ENCODE measurements at regions not wholly inside any gene's neighbourhood (a gene's known extent, or its start where the extent isn't known, plus 50 kb on each side); places are given as distances from the start of the nearest gene placed in this dataset.

DNA sequence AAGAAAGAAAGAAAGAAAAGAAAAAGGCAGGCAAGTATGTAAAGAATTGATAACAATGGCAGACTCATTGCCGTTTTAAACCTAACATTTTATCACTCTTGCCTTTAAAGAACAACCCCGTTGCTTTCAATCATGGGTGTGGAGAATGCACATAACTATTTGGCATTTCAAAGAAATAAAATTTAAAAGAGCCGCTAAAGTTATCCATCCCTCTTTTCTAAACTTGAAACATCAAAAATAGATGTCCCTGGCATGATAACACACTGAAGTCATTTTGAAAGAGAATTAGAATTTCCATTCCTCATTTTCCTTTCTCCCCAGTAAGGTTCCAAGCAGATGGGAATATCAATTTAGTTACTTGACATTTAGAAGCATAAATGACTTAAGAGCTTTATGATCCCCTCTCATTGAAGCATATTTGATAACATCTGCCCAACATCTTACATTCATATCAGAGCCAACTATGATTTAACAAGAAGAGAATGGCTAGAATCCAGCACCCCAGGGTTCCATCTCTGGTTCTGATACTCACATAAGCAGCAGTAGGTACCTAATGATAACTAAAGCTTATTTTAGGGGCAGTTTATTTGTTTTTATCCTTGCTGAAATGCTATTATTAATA is 529.6 kb upstream of the LRRC4C start:
- intact Hi-C loops (cut with micrococcal nuclease): no loop called here
- DNase-seq (ENCODE audit: low read depth, low spot score) (no peak), FAIRE-seq (no peak)
- no peaks in the 10 kb centered on the region for H3K9me3 ChIP-seq (replicated peaks; ENCODE audit: control insufficient read depth, insufficient read depth, low read length)
- POLR2A ChIA-PET: no interaction called here
- H3K4me1 ChIP-seq (ENCODE audit: control insufficient read depth, extremely low read depth, insufficient read depth, low read length): no peaks in the 10 kb centered on the region
- no peaks in the 10 kb centered on the region for H4K20me1 ChIP-seq (replicated peaks; ENCODE audit: control insufficient read depth, extremely low read depth, insufficient read depth, low read length)
- TF ChIP-seq, protein P1, sequence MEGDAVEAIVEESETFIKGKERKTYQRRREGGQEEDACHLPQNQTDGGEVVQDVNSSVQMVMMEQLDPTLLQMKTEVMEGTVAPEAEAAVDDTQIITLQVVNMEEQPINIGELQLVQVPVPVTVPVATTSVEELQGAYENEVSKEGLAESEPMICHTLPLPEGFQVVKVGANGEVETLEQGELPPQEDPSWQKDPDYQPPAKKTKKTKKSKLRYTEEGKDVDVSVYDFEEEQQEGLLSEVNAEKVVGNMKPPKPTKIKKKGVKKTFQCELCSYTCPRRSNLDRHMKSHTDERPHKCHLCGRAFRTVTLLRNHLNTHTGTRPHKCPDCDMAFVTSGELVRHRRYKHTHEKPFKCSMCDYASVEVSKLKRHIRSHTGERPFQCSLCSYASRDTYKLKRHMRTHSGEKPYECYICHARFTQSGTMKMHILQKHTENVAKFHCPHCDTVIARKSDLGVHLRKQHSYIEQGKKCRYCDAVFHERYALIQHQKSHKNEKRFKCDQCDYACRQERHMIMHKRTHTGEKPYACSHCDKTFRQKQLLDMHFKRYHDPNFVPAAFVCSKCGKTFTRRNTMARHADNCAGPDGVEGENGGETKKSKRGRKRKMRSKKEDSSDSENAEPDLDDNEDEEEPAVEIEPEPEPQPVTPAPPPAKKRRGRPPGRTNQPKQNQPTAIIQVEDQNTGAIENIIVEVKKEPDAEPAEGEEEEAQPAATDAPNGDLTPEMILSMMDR (IDR thresholded peaks at IDR 0.05; ENCODE audit: extremely low read depth in 1 of 2, insufficient read depth in 1 of 2, low read depth in 1 of 2, low read length in 2 of 2): no peak
- TF ChIP-seq GATA2 (IDR thresholded peaks at IDR 0.05; ENCODE audit: insufficient read depth, insufficient read length, low read depth, low read length) (no peak), POLR2A (IDR thresholded peaks at IDR 0.05; ENCODE audit: low read depth, low read length) (no peak), JUN (IDR thresholded peaks at IDR 0.05; ENCODE audit: borderline replicate concordance, insufficient read depth, insufficient read length, low read depth) (no peak), EZH2 (IDR thresholded peaks at IDR 0.05; ENCODE audit: borderline replicate concordance, low read depth, low read length, severe bottlenecking) (no peak), MYC (IDR thresholded peaks at IDR 0.05; ENCODE audit: low read depth, low read length) (no peak), FOS (IDR thresholded peaks at IDR 0.05; ENCODE audit: borderline replicate concordance, insufficient read depth, low read length) (no peak)
- H3K9me1 ChIP-seq (replicated peaks; ENCODE audit: control insufficient read depth, extremely low read depth, insufficient read depth, low read length): no peaks in the 10 kb centered on the region
- CTCF ChIA-PET: no interaction called here
- no peaks in the 10 kb centered on the region for H3K36me3 ChIP-seq (ENCODE audit: control insufficient read depth in 2 of 2, extremely low read depth in 1 of 2, insufficient read depth in 2 of 2, low read length in 2 of 2)
- H3K27ac ChIP-seq (ENCODE audit: insufficient read depth, low read depth, low read length): no peak overlapping the region
- H3K4me3 ChIP-seq (replicated peaks in 1 of 3; ENCODE audit: insufficient read depth in 1 of 3, low read depth in 1 of 3, low read length in 3 of 3): no peak overlapping the region
- H3K79me2 ChIP-seq (ENCODE audit: control insufficient read depth, insufficient read depth, low read length): no peaks in the 10 kb centered on the region
- H2AFZ ChIP-seq (ENCODE audit: low read depth, low read length): no peak overlapping the region
- BruUV-seq (replicated peaks): no TSS peak
- no peak overlapping the region for H3K4me2 ChIP-seq (ENCODE audit: insufficient read depth, low read length)
- dilution Hi-C loops (cut with MboI; ENCODE audit: extremely low pct_ligation_motif_present, low sequenced_read_pairs): no loop called here
- H3K9ac ChIP-seq (replicated peaks; ENCODE audit: extremely low read depth, insufficient read depth, low read length): no peak overlapping the region
- H3K27me3 ChIP-seq (ENCODE audit: control insufficient read depth in 2 of 2, insufficient read depth in 2 of 2, low read length in 2 of 2): no peaks in the 10 kb centered on the region

All from endothelial cell of umbilical vein (primary cell).